WERI-Rb-1 (cell line): ENCODE measurements at regions not wholly inside any gene's neighbourhood (a gene's known extent, or its start where the extent isn't known, plus 50 kb on each side); places are given as distances from the start of the nearest gene placed in this dataset.

ENCODE experiments used
- DNase-seq: peaks from one replicate; pipeline ENCODE4 v3.0.0-alpha.2; 2020
- H3K27ac ChIP-seq: fragments of 250-450 bp; sonication (Bioruptor Pico); 2 replicates; pipeline ENCODE4 v1.5.1; 2020; ENCODE audit warnings: mild to moderate bottlenecking, moderate library complexity
- H3K27me3 ChIP-seq: fragments of 250-450 bp; sonication (Bioruptor Pico); 2 replicates; pipeline ENCODE4 v1.5.1; 2021; ENCODE audit warnings: mild to moderate bottlenecking, low read depth, moderate library complexity; ENCODE audit not compliant: insufficient read depth, severe bottlenecking
- H3K36me3 ChIP-seq: fragments of 250-450 bp; sonication (Bioruptor Pico); 2 replicates; pipeline ENCODE4 v1.5.1; 2020; ENCODE audit warnings: mild to moderate bottlenecking, moderate library complexity
- H3K4me3 ChIP-seq: 2 replicates; pipeline ENCODE4 v1.5.1; 2011; ENCODE audit warnings: low read depth, mild to moderate bottlenecking, control low read depth, low read length
- H3K9me3 ChIP-seq: fragments of 250-450 bp; sonication (Bioruptor Pico); 2 replicates; pipeline ENCODE4 v1.5.1; 2021; ENCODE audit warnings: mild to moderate bottlenecking, moderate library complexity; ENCODE audit not compliant: severe bottlenecking
- CTCF ChIP-seq: IDR thresholded peaks from 2 replicates; pipeline ENCODE4 v1.5.1; 2011; ENCODE audit warnings: low read depth, mild to moderate bottlenecking, control low read depth, inconsistent platforms, low read length

GRCh38 chr9:18122171-18122570, 351.8 kb upstream of the ADAMTSL1 start:
- H3K27me3 ChIP-seq = no peaks in the 10 kb centered on the region
- no peaks in the 10 kb centered on the region for H3K9me3 ChIP-seq
- no peaks in the 10 kb centered on the region for H3K36me3 ChIP-seq
- H3K27ac ChIP-seq = no peak overlapping the region
- H3K4me3 ChIP-seq = no peak overlapping the region
- TF ChIP-seq CTCF = no peak
- DNase-seq = peak; percentile 64

- no peaks in the 10 kb centered on the region for H3K27me3 ChIP-seq
- no peak for DNase-seq
- no peak overlapping the region for H3K4me3 ChIP-seq
- no peaks in the 10 kb centered on the region for H3K36me3 ChIP-seq
- TF ChIP-seq CTCF = no peak
- H3K9me3 ChIP-seq = no peaks in the 10 kb centered on the region
- H3K27ac ChIP-seq = no peak overlapping the region
Observed at GRCh38 chr9:18124760-18125159, 349.2 kb upstream of the ADAMTSL1 start.

- H3K27me3 ChIP-seq = no peaks in the 10 kb centered on the region
- H3K27ac ChIP-seq = no peak overlapping the region
- TF ChIP-seq CTCF = no peak
- no peaks in the 10 kb centered on the region for H3K36me3 ChIP-seq
- H3K9me3 ChIP-seq = no peaks in the 10 kb centered on the region
- DNase-seq = no peak
- H3K4me3 ChIP-seq = no peak overlapping the region
Observed at GRCh38 chr9:18126831-18127498, 347.0 kb upstream of the ADAMTSL1 start.

GRCh38 chr9:18127499-18127875, 346.5 kb upstream of the ADAMTSL1 start:
- TF ChIP-seq CTCF = no peak
- H3K27ac ChIP-seq = no peak overlapping the region
- no peak for DNase-seq
- no peak overlapping the region for H3K4me3 ChIP-seq
- no peaks in the 10 kb centered on the region for H3K27me3 ChIP-seq
- no peaks in the 10 kb centered on the region for H3K36me3 ChIP-seq
- H3K9me3 ChIP-seq = peaks cover 4% of the 10 kb centered on the region

- TF ChIP-seq CTCF = no peak
- no peak overlapping the region for H3K4me3 ChIP-seq
- H3K9me3 ChIP-seq = peaks cover 7% of the 10 kb centered on the region
- H3K27me3 ChIP-seq = no peaks in the 10 kb centered on the region
- DNase-seq = no peak
- no peaks in the 10 kb centered on the region for H3K36me3 ChIP-seq
- no peak overlapping the region for H3K27ac ChIP-seq
Observed at GRCh38 chr9:18129809-18130334, 344.1 kb upstream of the ADAMTSL1 start.

GRCh38 chr9:18136354-18136994, 337.5 kb upstream of the ADAMTSL1 start:
- Histone ChIP-seq H3K9me3 (peaks cover 7% of the 10 kb centered on the region), H3K4me3 (no peak overlapping the region), H3K27me3 (no peaks in the 10 kb centered on the region), H3K36me3 (no peaks in the 10 kb centered on the region), H3K27ac (no peak overlapping the region)
- no peak for DNase-seq
- no peak for TF ChIP-seq CTCF
